ENCODE measurements at regions not wholly inside any gene's neighbourhood (a gene's known extent, or its start where the extent isn't known, plus 50 kb on each side); places are given as distances from the start of the nearest gene placed in this dataset.
"Not testable (repeated sequence)": the region's sequence is repeated elsewhere in the genome, so short reads cannot be mapped to it uniquely, and the experiment has no call there.

DNA sequence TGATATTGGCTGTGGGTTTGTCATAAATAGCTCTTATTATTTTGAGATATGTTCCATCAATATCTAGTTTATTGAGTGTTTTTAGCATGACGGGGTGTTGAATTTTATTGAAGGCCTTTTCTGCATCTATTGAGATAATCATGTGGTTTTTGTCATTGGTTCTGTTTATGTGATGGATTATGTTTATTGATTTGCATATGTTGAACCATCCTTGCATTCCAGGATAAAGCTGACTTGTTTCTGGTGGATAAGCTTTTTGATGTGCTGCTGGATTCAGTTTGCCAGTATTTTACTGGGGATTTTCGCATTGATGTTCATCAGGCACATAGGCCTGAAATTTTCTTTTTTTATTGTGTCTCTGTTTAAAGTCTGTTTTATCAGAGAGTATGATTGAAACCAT is 151.1 kb upstream of the CREB1 start:
- TF ChIP-seq, protein P1, sequence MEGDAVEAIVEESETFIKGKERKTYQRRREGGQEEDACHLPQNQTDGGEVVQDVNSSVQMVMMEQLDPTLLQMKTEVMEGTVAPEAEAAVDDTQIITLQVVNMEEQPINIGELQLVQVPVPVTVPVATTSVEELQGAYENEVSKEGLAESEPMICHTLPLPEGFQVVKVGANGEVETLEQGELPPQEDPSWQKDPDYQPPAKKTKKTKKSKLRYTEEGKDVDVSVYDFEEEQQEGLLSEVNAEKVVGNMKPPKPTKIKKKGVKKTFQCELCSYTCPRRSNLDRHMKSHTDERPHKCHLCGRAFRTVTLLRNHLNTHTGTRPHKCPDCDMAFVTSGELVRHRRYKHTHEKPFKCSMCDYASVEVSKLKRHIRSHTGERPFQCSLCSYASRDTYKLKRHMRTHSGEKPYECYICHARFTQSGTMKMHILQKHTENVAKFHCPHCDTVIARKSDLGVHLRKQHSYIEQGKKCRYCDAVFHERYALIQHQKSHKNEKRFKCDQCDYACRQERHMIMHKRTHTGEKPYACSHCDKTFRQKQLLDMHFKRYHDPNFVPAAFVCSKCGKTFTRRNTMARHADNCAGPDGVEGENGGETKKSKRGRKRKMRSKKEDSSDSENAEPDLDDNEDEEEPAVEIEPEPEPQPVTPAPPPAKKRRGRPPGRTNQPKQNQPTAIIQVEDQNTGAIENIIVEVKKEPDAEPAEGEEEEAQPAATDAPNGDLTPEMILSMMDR (IDR thresholded peaks at IDR 0.05), result not testable (repeated sequence)
- TF ChIP-seq POLR2AphosphoS5, POLR2A (IDR thresholded peaks at IDR 0.05): not testable (repeated sequence)

All from stomach (tissue), 4 donors.